Kidney (tissue), 13 donors: ENCODE measurements at regions not wholly inside any gene's neighbourhood (a gene's known extent, or its start where the extent isn't known, plus 50 kb on each side); places are given as distances from the start of the nearest gene placed in this dataset.

ENCODE experiments used
- DNase-seq, 5 donors: peaks; one replicate each; pipeline ENCODE4 v3.0.0-alpha.2; 2013 to 2020
- FAIRE-seq: peaks from 2 replicates; lab custom pipeline; 2012; peaks lifted over from hg19 to GRCh38; lab: Jason Lieb, UNC
- H3K27ac ChIP-seq, 2 donors: one replicate each; pipeline ENCODE4 v1.7.0; 2013; ENCODE audit warnings: low read depth in 2 of 2, low read length in 2 of 2, inconsistent platforms in 1 of 2
- H3K27me3 ChIP-seq: one replicate; pipeline ENCODE4 v1.7.1; 2013; ENCODE audit warnings: low read length, inconsistent platforms; ENCODE audit not compliant: control insufficient read depth, insufficient read depth
- H3K36me3 ChIP-seq, 3 donors: one replicate each; pipeline versions ENCODE4 v1.7.0 to v1.7.1; 2013; ENCODE audit warnings: low read length in 3 of 3, control low read depth in 1 of 3, inconsistent platforms in 1 of 3; ENCODE audit not compliant: insufficient read depth in 3 of 3, control insufficient read depth in 2 of 3
- H3K4me1 ChIP-seq, 3 donors: one replicate each; pipeline versions ENCODE4 v1.7.0 to v1.7.1; 2013; ENCODE audit warnings: low read length in 3 of 3, inconsistent platforms in 1 of 3, low read depth in 1 of 3; ENCODE audit not compliant: control insufficient read depth in 2 of 3, insufficient read depth in 2 of 3
- H3K4me3 ChIP-seq, 3 donors: one replicate each; pipeline versions ENCODE4 v1.7.0 to v1.8.1; 2013; ENCODE audit warnings: low read length in 3 of 3, control low read depth in 1 of 3, inconsistent platforms in 1 of 3
- H3K9ac ChIP-seq, 3 donors: one replicate each; pipeline versions ENCODE4 v1.7.0 to v1.7.1; 2013; ENCODE audit warnings: low read length in 3 of 3, control low read depth in 1 of 3, inconsistent platforms in 1 of 3
- H3K9me3 ChIP-seq, 3 donors: one replicate each; pipeline versions ENCODE4 v1.7.0 to v1.7.1; 2013; ENCODE audit warnings: low read length in 3 of 3, control low read depth in 1 of 3, inconsistent platforms in 1 of 3; ENCODE audit not compliant: control insufficient read depth in 2 of 3, insufficient read depth in 1 of 3
- intact Hi-C: fragments of 100-400 bp; cut with DNase I; formaldehyde crosslinking; loops from one replicate; pipeline ENCODE4 v1.11.1; 2022
- TF ChIP-seq, protein P1 (sequence below): IDR thresholded peaks from 3 replicates; pipeline ENCODE4 v1.5.1; 2012; ENCODE audit warnings: mild to moderate bottlenecking, moderate library complexity, borderline replicate concordance; ENCODE audit not compliant: insufficient read depth; ENCODE audit errors: extremely low read depth
- donor health status: control.
- donor health status: control.
- donor health status: control.
- donor health status: control.
- donor health status: control.
- donor health status: DM: yes; HTN: yes; CAD: no.
- donor health status: Normal renal cell carcinoma (clear cell type).

GRCh38 chr13:22403144-22403543, 732.3 kb downstream of the FGF9 start:
- Histone ChIP-seq H3K36me3 (no peaks in the 10 kb centered on the region), H3K27me3 (no peaks in the 10 kb centered on the region), H3K4me1 (no peaks in the 10 kb centered on the region), H3K9ac (no peak overlapping the region), H3K9me3 (no peaks in the 10 kb centered on the region), H3K4me3 (no peak overlapping the region), H3K27ac (no peak overlapping the region)
- intact Hi-C loops: no loop called here
- DNase-seq (no peak), FAIRE-seq (no peak)
- TF ChIP-seq, protein P1, sequence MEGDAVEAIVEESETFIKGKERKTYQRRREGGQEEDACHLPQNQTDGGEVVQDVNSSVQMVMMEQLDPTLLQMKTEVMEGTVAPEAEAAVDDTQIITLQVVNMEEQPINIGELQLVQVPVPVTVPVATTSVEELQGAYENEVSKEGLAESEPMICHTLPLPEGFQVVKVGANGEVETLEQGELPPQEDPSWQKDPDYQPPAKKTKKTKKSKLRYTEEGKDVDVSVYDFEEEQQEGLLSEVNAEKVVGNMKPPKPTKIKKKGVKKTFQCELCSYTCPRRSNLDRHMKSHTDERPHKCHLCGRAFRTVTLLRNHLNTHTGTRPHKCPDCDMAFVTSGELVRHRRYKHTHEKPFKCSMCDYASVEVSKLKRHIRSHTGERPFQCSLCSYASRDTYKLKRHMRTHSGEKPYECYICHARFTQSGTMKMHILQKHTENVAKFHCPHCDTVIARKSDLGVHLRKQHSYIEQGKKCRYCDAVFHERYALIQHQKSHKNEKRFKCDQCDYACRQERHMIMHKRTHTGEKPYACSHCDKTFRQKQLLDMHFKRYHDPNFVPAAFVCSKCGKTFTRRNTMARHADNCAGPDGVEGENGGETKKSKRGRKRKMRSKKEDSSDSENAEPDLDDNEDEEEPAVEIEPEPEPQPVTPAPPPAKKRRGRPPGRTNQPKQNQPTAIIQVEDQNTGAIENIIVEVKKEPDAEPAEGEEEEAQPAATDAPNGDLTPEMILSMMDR: no peak

DNA sequence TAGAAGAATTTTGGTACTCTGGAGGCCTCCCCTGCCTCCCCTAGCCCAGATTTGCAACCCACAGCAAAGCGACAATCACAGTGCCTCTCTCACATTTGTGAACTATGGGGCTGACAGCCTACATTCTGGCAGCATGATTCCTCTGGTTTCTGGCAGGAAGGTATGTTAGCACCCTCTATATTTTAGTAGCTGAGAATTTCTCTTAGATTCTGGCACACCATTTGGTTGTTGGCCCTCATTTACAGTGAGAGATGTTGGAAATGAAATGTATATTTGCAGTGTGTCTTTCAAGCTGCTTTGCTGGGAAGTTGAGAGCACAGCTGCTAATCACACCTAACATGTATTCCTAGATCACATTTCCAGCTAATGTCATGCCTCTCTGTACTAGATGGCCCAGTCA, 735.0 kb downstream of the FGF9 start:
- Histone ChIP-seq H3K4me3 (no peak overlapping the region), H3K4me1 (no peaks in the 10 kb centered on the region), H3K36me3 (no peaks in the 10 kb centered on the region), H3K27me3 (no peaks in the 10 kb centered on the region), H3K9me3 (no peaks in the 10 kb centered on the region), H3K27ac (no peak overlapping the region), H3K9ac (no peak overlapping the region)
- TF ChIP-seq, protein P1: no peak
- intact Hi-C loops: no loop called here
- no peak for DNase-seq
- no peak for FAIRE-seq

- Histone ChIP-seq H3K4me3 (no peak overlapping the region), H3K36me3 (no peaks in the 10 kb centered on the region), H3K27me3 (no peaks in the 10 kb centered on the region), H3K9ac (no peak overlapping the region), H3K27ac (no peak overlapping the region), H3K4me1 (no peaks in the 10 kb centered on the region), H3K9me3 (peaks cover 0 to 10% (median 9%) of the 10 kb centered on the region in 3 donors)
- FAIRE-seq: no peak
- TF ChIP-seq, protein P1: no peak
- no peak for DNase-seq
- intact Hi-C loops: no loop called here
These were observed 741.6 kb downstream of the FGF9 start for GRCh38 chr13:22412452-22412851.

- TF ChIP-seq, protein P1: no peak
- Histone ChIP-seq H3K9ac (no peak overlapping the region), H3K9me3 (no peaks in the 10 kb centered on the region), H3K27me3 (no peaks in the 10 kb centered on the region), H3K4me1 (no peaks in the 10 kb centered on the region), H3K36me3 (no peaks in the 10 kb centered on the region), H3K4me3 (no peak overlapping the region), H3K27ac (no peak overlapping the region)
- intact Hi-C loops: no loop called here
- DNase-seq (no peak), FAIRE-seq (no peak)
These were observed 751.1 kb downstream of the FGF9 start for GRCh38 chr13:22422023-22422422.
